Stomach (tissue), 4 donors: ENCODE measurements at regions not wholly inside any gene's neighbourhood (a gene's known extent, or its start where the extent isn't known, plus 50 kb on each side); places are given as distances from the start of the nearest gene placed in this dataset.

Source experiments
- CTCF ChIP-seq, 7 experiments: fragments of 450-650 bp in 4 of 7; fragments of 200-600 bp in 3 of 7; sonication (generic) in 3 of 7; IDR thresholded peaks; one replicate each; pipeline ENCODE4 v1.5.1; 2016 to 2019; ENCODE audit warnings: antibody characterized with exemption in 7 of 7, control low read depth in 2 of 7, mild to moderate bottlenecking in 1 of 7
- POLR2AphosphoS5 ChIP-seq, 3 donors: sonication (generic); formaldehyde crosslinking; IDR thresholded peaks; one replicate each; pipeline ENCODE4 v1.6.1; 2016; ENCODE audit warnings: antibody characterized with exemption in 3 of 3

- TF ChIP-seq POLR2AphosphoS5 (IDR thresholded peaks at IDR 0.05): no peak
- no peak for TF ChIP-seq CTCF (IDR thresholded peaks at IDR 0.05)
Observed at GRCh38 chr1:104295511-104295910, 545.8 kb downstream of the AMY1C start.
